ENCODE measurements at regions not wholly inside any gene's neighbourhood (a gene's known extent, or its start where the extent isn't known, plus 50 kb on each side); places are given as distances from the start of the nearest gene placed in this dataset.

DNA sequence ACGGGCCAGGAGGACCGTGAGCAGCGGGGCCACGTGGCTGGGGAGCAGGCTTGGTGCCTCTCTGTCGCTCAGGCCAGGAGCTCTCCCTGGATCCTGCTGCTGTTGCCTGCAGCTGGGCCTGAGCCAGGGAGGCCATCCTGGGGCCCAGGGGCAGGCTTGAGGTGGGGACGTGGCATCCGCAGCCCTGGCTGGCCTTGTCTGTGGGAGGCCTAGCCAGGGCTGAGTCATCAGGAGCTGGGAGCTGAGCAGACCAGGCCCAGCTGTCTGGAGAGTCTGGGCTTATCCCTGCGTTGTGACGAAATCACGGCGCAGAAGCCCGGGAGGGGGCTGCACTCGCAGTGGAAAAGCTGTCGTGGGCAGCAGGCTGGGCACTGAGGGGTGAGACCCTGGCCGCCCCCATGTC, 138.8 kb upstream of the COL5A1 start:
- DNase-seq = no peak

DNA sequence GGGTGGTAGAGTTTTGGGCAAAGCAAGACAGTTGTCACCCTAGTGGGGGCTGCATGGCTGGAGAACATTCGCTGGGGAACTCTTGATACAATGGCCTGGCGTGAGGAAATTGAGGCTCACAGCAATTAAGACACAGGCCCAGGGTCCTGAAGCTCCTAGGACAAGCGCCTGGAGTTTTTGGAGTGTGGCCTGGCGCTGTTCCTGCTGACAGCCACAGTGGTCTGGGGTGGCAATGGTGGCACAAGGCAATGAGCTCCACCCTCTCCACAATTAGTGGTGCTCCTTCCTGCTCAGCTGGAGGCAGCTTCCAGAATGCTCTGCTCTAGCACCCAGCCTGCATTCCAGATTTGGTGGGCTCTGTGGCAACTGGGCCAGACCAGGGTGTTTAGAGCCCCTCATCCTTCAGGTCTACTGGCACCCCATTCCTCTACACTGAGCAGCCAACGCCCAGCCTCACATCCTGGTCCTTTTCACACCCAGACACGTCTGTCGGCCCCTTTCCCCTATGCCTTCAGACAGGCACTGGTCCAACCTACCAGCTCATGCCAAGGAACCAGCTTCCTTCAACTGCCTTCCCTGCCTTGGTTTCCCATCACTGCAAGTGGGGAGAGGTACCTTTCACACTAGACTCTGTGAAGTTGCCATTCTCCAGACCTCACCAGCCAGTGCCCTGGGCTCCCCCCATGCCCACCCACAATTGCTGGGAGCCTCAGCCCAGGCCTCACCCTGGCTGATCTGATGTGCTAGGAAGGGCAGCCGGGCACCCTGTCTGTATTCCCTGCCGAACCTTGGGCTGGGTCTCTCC, 138.1 kb upstream of the COL5A1 start:
- DNase-seq = no peak

- no peak for DNase-seq
Measured at GRCh38 chr9:134504106-134504385, 137.6 kb upstream of the COL5A1 start.

DNA sequence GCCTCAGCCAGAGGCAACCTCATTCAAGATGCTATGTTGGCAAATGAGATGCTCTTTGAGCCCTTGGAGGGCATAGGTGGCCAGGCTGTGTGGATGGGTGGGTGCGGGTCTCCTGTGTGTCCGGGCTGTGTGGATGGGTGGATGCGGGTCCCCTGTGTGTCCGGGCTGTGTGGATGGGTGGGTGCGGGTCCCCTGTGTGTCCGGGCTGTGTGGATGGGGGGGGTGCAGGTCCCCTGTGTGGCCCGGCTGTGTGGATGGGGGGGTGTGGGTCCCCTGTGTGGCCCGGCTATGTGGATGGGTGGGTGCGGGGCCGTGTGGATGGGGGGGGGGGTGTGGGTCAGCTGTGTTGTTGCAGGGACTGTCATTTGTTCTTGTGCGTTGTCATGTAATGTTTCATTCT, 136.6 kb upstream of the COL5A1 start:
- DNase-seq = no peak

- DNase-seq = no peak
Measured at GRCh38 chr9:134509281-134509680, 132.3 kb upstream of the COL5A1 start.

- DNase-seq = no peak
Measured at GRCh38 chr9:134509817-134510216, 131.8 kb upstream of the COL5A1 start.

DNA sequence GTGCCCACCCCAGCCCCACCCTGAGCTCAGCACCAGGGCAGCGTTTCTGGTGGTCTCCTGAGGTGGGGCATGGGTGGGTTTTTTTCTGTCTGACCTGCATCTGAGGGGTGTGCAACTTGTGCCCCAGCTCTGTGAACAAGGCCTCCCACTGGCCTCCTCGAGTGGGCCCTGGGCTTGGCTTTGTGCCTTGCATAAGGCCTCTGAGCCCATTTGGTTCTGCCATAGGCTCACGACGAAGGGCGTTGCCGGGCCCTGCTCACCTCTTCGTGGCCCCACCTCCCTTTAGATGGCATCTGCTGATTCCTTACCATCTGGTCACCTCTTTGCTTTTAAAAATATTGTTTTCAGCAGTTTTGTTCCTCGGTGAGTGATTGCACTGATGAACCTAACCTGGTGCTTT, 127.1 kb upstream of the COL5A1 start:
- no peak for DNase-seq

- DNase-seq = no peak
Measured at GRCh38 chr9:134515026-134515821, 126.4 kb upstream of the COL5A1 start.

DNA sequence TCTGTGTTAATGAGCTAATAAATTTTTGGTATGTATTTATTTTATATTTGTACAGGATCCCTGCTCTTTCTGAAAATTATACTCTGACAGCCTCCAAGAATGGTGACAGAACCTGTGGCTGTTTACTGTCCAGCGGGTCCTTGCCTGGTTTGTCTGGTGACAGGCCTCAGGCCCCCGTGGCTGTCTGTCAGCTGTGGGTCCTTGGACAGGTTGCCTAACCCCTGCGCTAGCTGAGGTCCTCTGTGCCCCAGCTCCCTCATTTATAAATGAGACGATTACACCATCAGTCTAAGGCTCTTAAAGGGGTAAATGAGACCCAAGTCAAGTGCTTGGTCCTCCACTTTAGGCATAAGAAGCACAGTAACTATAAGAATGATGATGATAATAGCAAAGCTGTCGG, 125.1 kb upstream of the COL5A1 start:
- no peak for DNase-seq

GRCh38 chr9:134517069-134517680, 124.4 kb upstream of the COL5A1 start:
- DNase-seq = no peak

GRCh38 chr9:134518004-134518606, 123.5 kb upstream of the COL5A1 start:
- no peak for DNase-seq

GRCh38 chr9:134519375-134520070, 122.1 kb upstream of the COL5A1 start:
- DNase-seq = no peak

DNA sequence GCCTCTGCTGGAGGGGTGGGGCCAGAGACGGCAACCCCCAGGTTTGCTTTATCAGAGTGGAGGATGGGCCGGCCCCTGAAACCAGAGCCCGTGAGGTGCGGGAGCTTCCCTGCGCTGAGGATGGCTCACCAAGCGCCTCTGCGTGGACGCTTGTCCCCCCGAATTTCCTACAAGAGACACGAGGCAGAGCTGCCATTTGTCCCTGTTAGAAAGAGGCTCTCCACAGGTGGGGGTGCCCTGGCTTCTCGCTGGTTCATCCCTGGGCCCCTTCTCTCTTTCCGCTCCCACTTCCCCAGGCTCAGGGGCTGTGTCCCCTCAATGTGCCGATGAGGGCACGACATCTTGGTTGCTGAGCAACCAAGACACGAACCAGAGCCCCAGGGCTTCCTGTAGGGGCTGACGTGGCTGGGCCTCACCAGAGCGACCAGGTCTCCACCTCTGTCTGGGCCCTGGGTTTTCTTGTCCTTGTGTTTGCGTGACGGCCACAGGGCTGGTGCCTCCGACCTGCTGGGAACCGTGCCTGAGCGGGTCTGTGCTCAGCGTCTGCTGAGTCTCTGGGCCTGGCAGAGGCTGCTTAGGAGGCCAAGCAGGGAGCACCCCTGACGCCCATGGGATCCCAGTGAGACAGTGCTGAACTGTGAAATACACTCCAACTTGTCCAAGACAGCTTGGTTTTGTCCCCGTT, 119.6 kb upstream of the COL5A1 start:
- DNase-seq = no peak

GRCh38 chr9:134522502-134522848, 119.1 kb upstream of the COL5A1 start:
- no peak for DNase-seq

DNA sequence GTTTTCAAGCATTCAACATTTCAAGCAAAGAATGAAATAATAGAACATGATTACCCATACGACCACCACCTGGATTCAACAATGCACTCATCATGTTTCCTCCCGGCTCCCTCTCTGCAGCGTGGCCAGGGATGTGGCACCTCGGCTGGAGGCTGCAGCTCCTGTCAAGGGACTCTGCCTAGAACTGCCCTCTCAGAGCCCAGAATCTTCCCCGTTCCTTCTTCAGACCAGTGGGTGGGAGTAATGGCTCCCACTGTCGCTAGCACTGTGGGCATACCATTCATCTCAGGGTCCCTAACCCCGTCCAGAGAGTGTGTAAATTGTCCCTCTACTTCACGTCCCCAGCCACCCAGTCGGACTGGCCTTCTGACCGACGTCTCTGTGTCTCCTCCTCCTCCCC, 118.6 kb upstream of the COL5A1 start:
- DNase-seq = no peak

DNA sequence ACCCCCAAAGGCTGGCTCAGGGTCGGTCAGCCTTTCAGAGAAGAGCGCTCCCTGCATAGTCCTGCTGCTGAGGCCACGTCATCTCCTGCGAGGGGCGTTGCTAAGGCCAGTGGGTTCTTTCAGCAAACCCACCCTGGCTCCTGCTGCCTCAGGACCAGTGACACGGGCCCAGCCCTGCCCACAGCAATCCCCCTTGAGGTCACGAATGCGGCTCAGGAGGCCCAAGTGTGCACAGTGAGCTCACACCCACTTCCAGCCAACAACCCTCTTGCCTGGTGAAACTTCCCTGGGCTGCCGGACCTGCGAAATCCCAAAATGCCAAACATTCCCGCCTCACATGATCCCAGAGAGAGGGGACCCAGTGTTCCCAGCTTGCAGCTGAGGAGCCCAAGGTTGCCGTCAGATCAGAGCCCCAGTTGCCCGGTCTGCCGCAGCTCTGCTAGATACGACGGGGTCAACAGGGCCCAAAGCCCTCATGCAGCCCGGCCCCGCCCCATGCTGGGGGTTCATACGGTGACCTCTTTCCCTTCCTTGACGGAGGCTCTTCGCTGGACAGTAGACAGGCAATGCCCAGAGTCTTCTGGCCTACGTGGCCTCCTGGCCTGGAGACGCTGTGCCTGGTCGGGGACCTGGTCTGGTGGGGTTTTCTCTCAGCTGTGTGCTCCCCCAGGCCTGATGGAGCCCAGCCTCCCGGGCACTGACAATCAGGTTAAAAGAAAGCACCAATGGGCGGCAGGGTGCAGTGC, 116.4 kb upstream of the COL5A1 start:
- no peak for DNase-seq

DNA sequence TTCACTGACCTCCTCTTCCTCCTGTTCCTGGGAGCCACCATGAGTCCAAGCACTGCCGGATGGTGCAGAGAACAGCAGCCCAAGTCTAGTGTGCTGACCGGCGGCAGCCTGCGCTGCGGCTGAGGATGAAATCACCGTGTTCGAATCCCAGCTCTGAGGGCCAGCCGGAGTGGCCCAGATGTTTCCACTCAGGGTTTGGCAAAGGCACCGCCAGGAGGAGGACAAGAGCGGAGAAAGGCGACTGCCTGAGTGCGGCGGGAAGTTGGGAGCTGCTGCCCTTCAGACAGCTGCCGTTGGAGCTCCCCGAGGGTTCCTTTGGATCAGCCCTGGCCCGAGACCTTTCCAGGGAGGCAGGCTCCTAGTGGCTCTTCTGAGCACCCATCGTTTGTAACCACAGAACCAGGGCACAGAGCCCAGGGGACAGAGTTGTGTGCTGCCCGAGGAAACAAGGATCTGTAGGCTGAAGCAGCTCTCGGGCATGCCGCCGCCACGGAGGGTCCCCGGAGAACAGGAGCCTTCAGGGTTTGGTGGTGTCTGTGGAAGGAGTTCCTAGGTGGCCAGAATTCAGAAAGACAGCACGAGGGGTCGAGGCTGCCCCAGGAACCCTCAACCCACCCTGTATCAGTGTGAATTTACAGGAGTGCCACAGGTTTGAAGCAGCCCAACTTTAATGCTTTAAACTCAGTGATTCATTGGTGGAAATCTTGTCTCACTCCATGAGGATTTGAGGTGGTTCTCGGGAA, 115.6 kb upstream of the COL5A1 start:
- no peak for DNase-seq

DNA sequence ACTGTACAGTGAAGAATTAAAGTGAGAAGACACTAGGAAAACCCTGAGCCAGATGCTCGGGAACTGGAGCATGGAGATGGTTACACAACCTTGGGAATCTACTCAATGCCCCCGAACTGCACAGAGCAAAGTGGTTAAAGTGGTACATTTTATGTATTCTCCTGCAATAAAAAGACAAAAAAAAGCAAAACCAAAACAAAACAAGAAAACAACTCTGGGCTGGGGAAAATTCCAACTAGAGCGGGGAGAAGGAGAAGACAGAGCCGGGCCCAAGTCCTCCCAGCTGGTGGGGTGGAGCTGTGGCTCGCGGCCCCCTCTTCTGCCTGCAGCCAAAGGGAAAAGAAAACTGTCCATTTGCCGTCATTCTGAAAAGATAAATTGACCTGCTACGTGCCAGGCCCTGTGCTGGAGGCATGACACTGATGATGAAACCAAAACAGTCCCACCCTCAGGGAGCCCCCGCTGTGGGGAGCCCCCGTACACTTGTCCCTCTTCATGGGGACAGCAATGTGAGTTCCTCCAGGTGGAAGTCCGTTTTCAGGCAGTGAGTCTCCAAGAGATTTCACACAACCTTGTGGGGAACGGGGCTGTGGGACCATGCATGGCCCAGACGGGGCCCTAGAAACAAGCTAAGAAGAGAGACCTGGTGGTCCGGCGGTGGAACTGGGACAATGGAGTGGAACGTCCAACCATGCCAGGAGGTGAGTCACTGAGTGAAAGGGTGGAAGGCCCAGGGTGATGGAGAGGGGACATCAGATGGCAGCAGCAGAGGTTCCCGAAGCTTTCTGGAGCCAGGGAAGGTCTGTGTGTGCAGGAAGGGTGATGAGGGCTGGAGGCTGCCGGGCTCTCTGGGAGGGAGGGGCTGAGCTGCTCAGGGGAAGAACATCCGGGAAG, 114.8 kb upstream of the COL5A1 start:
- no peak for DNase-seq

DNA sequence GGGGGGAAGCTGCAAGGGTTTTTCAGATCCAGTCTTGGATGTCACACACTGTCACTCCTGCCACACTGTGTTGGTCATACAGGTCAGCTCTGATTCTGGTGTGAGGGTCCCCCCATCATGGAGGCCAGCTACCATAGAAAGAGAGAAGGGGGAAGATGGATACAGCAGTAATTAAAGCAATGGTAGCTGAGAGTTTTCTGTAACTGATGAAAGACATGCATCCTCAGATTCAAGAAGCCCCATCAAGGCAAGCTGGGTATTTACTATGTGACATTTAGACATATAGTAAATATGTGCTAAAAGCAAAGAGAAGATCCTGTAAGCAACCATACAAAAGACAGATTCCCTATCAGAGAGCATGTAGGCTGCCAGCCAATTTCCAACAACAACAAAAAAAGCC, 110.9 kb upstream of the COL5A1 start:
- no peak for DNase-seq
